ENCODE measurements at regions not wholly inside any gene's neighbourhood (a gene's known extent, or its start where the extent isn't known, plus 50 kb on each side); places are given as distances from the start of the nearest gene placed in this dataset.

DNA sequence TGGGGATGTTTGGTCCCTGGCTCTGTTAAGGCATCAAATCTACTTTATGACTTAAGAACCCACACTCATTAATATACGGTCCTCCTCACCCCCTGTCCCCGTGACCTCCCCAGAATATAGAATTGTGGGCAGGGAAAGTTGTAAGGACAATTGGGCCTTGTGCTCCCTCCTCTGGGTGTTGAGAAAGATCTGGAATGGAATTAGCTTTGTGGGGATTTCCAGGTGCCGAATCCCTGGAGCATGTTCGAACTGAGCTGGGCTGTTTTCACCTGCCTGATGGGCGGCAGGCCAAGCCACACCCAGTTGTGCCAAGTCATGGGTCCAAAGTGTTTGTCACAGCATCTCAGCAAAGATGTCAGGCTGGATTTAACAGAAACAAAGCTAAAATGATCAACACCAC lies 349.3 kb upstream of the KLF3 start:
- intact Hi-C loops (cut with micrococcal nuclease) (no loop called here), dilution Hi-C loops (cut with HindIII; ENCODE audit: low sequenced_read_pairs, unreplicated experiment) (no loop called here), in situ Hi-C loops (cut with MboI; ENCODE audit: low sequenced_read_pairs) (loop anchor here (5.0 to 10.0 kb wide), 2 partner anchors 250 to 358 kb away; no protein-coding TSS in a partner anchor)
- Histone ChIP-seq H2AK5ac (ENCODE audit: low read depth, low read length) (no peak overlapping the region), H3K4me3 (ENCODE audit: insufficient read depth, low read depth, low read length) (no peak overlapping the region), H3K9me1 (ENCODE audit: insufficient read depth, low read length) (no peaks in the 10 kb centered on the region; the same call in 1 of the 2 replicates), H3K4me2 (ENCODE audit: low read depth, low read length) (no peak overlapping the region), H3K79me1 (ENCODE audit: low read depth in 1 of 2, low read length in 2 of 2) (no peaks in the 10 kb centered on the region), H3K18ac (ENCODE audit: low read depth, low read length) (no peak overlapping the region), H3K56ac (ENCODE audit: extremely low read depth, insufficient read depth, low read length) (no peak overlapping the region), H4K8ac (ENCODE audit: low read depth in 2 of 2, low read length in 2 of 2) (no peak overlapping the region), H2BK20ac (ENCODE audit: low read depth, low read length) (no peak overlapping the region), H3K9ac (ENCODE audit: low read depth, low read length) (no peak overlapping the region), H2AK9ac (replicated peaks; ENCODE audit: low read depth, low read length, poor library complexity) (peak overlapping the region; percentile 56), H2BK15ac (ENCODE audit: low read depth, low read length) (no peak overlapping the region; the same call in 2 of the 3 replicates), H3K9me3 (ENCODE audit: control insufficient read depth, insufficient read depth, low read length) (no peaks in the 10 kb centered on the region), H3K36me3 (ENCODE audit: control insufficient read depth, insufficient read depth, low read length) (no peaks in the 10 kb centered on the region), H4K91ac (ENCODE audit: insufficient read depth, low read depth, low read length) (no peak overlapping the region), H2BK120ac (ENCODE audit: low read depth, low read length) (no peak overlapping the region), H3K14ac (replicated peaks; ENCODE audit: low read depth, low read length) (0 out of 2 replicates have a peak overlapping the region, but pooled peaks have one; percentile 3), H3K27me3 (ENCODE audit: control insufficient read depth, insufficient read depth, low read length) (peaks cover 7% of the 10 kb centered on the region), H3K23ac (ENCODE audit: low read depth, low read length) (no peak overlapping the region), H4K5ac (ENCODE audit: low read depth, low read length) (no peak overlapping the region), H2AFZ (replicated peaks; ENCODE audit: low read length, poor library complexity) (no peak overlapping the region), H3K4ac (ENCODE audit: low read depth, low read length) (peak overlapping the region; percentile 4; the same call in 1 of the 2 replicates), H4K20me1 (ENCODE audit: insufficient read depth, low read length) (no peaks in the 10 kb centered on the region), H2BK5ac (ENCODE audit: low read depth, low read length, poor library complexity, severe bottlenecking) (no peak overlapping the region), H3K4me1 (ENCODE audit: control insufficient read depth, insufficient read depth, low read length) (no peaks in the 10 kb centered on the region; the same call in 1 of the 2 replicates), H3K27ac (ENCODE audit: insufficient read depth, low read length) (no peak overlapping the region)
- TF ChIP-seq POLR2A (IDR thresholded peaks at IDR 0.05; ENCODE audit: low read depth, low read length), result no peak
- no peak for TF ChIP-seq MAFK (IDR thresholded peaks at IDR 0.05; ENCODE audit: low read depth, low read length)
- TF ChIP-seq MXI1 (IDR thresholded peaks at IDR 0.05; ENCODE audit: borderline replicate concordance, low read depth, low read length), result no peak
- TF ChIP-seq RAD21 (IDR thresholded peaks at IDR 0.05; ENCODE audit: low read length), result no peak
- TF ChIP-seq RCOR1 (IDR thresholded peaks at IDR 0.05; ENCODE audit: insufficient replicate concordance, low read length), result no peak
- TF ChIP-seq FOS (IDR thresholded peaks at IDR 0.05; ENCODE audit: low read depth, low read length), result no peak
- TF ChIP-seq CEBPB (IDR thresholded peaks at IDR 0.05; ENCODE audit: low read depth, low read length), result no peak
- TF ChIP-seq, protein P1, sequence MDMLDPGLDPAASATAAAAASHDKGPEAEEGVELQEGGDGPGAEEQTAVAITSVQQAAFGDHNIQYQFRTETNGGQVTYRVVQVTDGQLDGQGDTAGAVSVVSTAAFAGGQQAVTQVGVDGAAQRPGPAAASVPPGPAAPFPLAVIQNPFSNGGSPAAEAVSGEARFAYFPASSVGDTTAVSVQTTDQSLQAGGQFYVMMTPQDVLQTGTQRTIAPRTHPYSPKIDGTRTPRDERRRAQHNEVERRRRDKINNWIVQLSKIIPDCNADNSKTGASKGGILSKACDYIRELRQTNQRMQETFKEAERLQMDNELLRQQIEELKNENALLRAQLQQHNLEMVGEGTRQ (IDR thresholded peaks at IDR 0.05; ENCODE audit: low read depth, low read length), result no peak
- no peak for TF ChIP-seq BHLHE40 (IDR thresholded peaks at IDR 0.05; ENCODE audit: low read depth, low read length)
- no peak for TF ChIP-seq CHD1 (IDR thresholded peaks at IDR 0.05; ENCODE audit: low read depth, low read length)
- TF ChIP-seq, protein P2, sequence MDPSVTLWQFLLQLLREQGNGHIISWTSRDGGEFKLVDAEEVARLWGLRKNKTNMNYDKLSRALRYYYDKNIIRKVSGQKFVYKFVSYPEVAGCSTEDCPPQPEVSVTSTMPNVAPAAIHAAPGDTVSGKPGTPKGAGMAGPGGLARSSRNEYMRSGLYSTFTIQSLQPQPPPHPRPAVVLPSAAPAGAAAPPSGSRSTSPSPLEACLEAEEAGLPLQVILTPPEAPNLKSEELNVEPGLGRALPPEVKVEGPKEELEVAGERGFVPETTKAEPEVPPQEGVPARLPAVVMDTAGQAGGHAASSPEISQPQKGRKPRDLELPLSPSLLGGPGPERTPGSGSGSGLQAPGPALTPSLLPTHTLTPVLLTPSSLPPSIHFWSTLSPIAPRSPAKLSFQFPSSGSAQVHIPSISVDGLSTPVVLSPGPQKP (IDR thresholded peaks at IDR 0.05; ENCODE audit: borderline replicate concordance, low read depth, low read length), result no peak
- TF ChIP-seq, protein P3, sequence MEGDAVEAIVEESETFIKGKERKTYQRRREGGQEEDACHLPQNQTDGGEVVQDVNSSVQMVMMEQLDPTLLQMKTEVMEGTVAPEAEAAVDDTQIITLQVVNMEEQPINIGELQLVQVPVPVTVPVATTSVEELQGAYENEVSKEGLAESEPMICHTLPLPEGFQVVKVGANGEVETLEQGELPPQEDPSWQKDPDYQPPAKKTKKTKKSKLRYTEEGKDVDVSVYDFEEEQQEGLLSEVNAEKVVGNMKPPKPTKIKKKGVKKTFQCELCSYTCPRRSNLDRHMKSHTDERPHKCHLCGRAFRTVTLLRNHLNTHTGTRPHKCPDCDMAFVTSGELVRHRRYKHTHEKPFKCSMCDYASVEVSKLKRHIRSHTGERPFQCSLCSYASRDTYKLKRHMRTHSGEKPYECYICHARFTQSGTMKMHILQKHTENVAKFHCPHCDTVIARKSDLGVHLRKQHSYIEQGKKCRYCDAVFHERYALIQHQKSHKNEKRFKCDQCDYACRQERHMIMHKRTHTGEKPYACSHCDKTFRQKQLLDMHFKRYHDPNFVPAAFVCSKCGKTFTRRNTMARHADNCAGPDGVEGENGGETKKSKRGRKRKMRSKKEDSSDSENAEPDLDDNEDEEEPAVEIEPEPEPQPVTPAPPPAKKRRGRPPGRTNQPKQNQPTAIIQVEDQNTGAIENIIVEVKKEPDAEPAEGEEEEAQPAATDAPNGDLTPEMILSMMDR (conservative IDR thresholded peaks at IDR 0.05; ENCODE audit: low read depth, low read length), result no peak
- TF ChIP-seq MAZ (IDR thresholded peaks at IDR 0.05; ENCODE audit: borderline replicate concordance, low read depth, low read length), result no peak
- no peak for TF ChIP-seq SMC3 (IDR thresholded peaks at IDR 0.05; ENCODE audit: low read depth, low read length)
- TF ChIP-seq NFE2L2 (IDR thresholded peaks at IDR 0.05; ENCODE audit: low read depth, low read length), result no peak
- CTCF ChIA-PET, result interaction anchor here (1.2 kb wide), 1 partner anchor 362 kb away, joined by 3 read pairs; no protein-coding TSS in a partner anchor
- ATAC-seq (ENCODE audit: low read depth), result no peak
- DNase-seq, result no peak
- WGBS, 2 experiments (ENCODE audit: extremely low coverage in 2 of 2, insufficient read length in 1 of 2), result no CpG with 5 or more reads among the region's 5 CpGs
- no TSS peak for BruUV-seq (replicated peaks)
- POLR2A ChIA-PET (ENCODE audit: unreplicated experiment), result no interaction called here

Data from IMR-90 (cell line).